Small intestine (tissue), 7 donors: ENCODE measurements at regions not wholly inside any gene's neighbourhood (a gene's known extent, or its start where the extent isn't known, plus 50 kb on each side); places are given as distances from the start of the nearest gene placed in this dataset.

ENCODE experiments used
- DNase-seq, 2 donors: peaks; one replicate each; pipeline versions ENCODE4 v3.0.0 to v3.0.0-alpha.2; 2013
- FAIRE-seq: peaks from 2 replicates; lab custom pipeline; 2012; peaks lifted over from hg19 to GRCh38; lab: Jason Lieb, UNC
- H3K27ac ChIP-seq, 3 donors: one replicate each; pipeline ENCODE4 v1.5.1; 2013; ENCODE audit warnings: low read length in 2 of 3, mild to moderate bottlenecking in 2 of 3, control low read depth in 1 of 3, inconsistent platforms in 1 of 3, low read depth in 1 of 3, moderate library complexity in 1 of 3
- H3K27me3 ChIP-seq, 3 donors: one replicate each; pipeline ENCODE4 v1.6.1; 2013; ENCODE audit warnings: low read length in 3 of 3, inconsistent platforms in 1 of 3; ENCODE audit not compliant: control insufficient read depth in 3 of 3, insufficient read depth in 3 of 3
- H3K36me3 ChIP-seq, 3 donors: one replicate each; pipeline ENCODE4 v1.6.1; 2013; ENCODE audit warnings: low read length in 3 of 3, inconsistent platforms in 1 of 3, low read depth in 1 of 3, mild to moderate bottlenecking in 1 of 3, moderate library complexity in 1 of 3; ENCODE audit not compliant: control insufficient read depth in 3 of 3, insufficient read depth in 2 of 3
- H3K4me1 ChIP-seq, 3 donors: one replicate each; pipeline ENCODE4 v1.6.1; 2013; ENCODE audit warnings: low read length in 2 of 3, inconsistent platforms in 1 of 3, low read depth in 1 of 3, mild to moderate bottlenecking in 1 of 3, moderate library complexity in 1 of 3; ENCODE audit not compliant: control insufficient read depth in 3 of 3, insufficient read depth in 2 of 3
- H3K4me3 ChIP-seq, 3 donors: one replicate each; pipeline ENCODE4 v1.5.1; 2013; ENCODE audit warnings: low read length in 3 of 3, control low read depth in 1 of 3, inconsistent platforms in 1 of 3, low read depth in 1 of 3, mild to moderate bottlenecking in 1 of 3, moderate library complexity in 1 of 3
- H3K9me3 ChIP-seq, 2 donors: one replicate each; pipeline ENCODE4 v1.6.1; 2013; ENCODE audit warnings: low read depth in 1 of 2, low read length in 1 of 2; ENCODE audit not compliant: control insufficient read depth in 2 of 2, insufficient read depth in 1 of 2
- WGBS, 3 donors: extraction: QIAGEN DNeasy Blood & Tissue Kit; methylation state at CpG; one replicate each; pipeline ENCODE4 v1.1.7; 2013; 5-methylcytosine and 5-hydroxymethylcytosine counted together
- donor health status: healthy with polysubstance abuse.
- donor health status: control.
- donor health status: control.
- donor health status: Bipolar disorder and iron deficiency.
- donor health status: healthy.

DNA sequence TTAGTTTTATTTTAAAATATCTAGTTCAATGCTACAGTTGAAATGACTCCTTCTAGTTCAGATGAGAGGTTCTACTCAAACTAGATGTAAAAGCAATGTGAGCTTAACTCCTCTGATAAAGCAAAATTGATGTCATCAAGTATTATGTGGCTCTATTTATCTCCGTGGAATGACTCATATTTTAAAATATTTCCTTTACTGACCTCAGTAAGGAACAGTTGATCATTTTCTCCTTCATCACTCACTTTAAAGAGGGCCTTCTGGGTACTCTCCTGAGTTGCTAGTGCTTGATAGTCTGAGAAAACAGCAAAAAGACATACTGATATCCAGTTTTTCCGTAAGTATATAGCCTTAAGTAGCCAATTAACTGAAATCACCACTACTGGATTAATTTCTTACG is 1099.3 kb downstream of the ROBO2 start:
- Histone ChIP-seq H3K27me3 (no peaks in the 10 kb centered on the region), H3K9me3 (peaks cover 0 to 4% of the 10 kb centered on the region in 2 donors), H3K36me3 (no peaks in the 10 kb centered on the region), H3K4me1 (no peaks in the 10 kb centered on the region), H3K4me3 (no peak overlapping the region), H3K27ac (no peak overlapping the region)
- FAIRE-seq (no peak), DNase-seq (no peak)
- 67 to 77% (median 75%) methylated on average over 3 of the region's 3 CpGs for WGBS, 3 donors

DNA sequence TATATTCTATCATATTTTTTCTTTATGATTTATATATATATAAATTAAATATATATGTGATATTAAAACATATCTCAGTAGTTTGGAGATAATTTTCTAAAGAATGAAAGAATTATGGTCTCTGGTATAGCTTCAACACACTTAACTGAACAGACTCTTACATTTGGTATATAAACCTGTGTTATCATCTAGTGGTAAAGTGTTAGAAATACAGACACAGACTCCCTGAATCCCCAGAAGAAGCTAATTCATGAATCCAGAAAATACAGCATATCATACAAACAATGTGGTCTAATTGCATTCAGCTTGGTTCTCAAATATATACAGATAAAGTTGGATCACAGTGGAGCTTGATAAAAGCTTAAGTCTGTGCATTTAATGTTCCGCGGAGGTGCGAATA is 1100.4 kb downstream of the ROBO2 start:
- DNase-seq (no peak), FAIRE-seq (no peak)
- 92 to 97% (median 95%) methylated on average over 3 of the region's 3 CpGs for WGBS, 3 donors
- Histone ChIP-seq H3K27me3 (no peaks in the 10 kb centered on the region), H3K27ac (no peak overlapping the region), H3K4me1 (no peaks in the 10 kb centered on the region), H3K36me3 (no peaks in the 10 kb centered on the region), H3K9me3 (peaks cover 0 to 4% of the 10 kb centered on the region in 2 donors), H3K4me3 (no peak overlapping the region)

DNA sequence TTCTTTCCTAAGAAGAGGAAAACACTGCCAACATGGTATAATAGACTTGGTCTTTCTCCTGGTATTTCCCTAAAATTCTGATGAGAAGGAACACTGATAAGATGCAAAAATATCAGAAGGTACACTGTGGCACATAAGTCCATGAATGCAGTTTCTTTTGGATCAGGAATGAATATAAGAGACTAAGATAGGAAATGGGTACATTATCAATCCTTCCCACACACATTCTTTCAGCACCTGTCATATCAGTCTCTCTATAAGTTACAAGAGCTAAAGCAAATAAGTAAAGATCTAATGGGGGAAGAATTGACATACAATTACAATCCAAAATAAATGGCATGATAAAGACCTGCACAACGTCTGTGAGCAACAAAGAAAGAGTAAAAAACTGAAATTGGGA is 1101.0 kb downstream of the ROBO2 start:
- Histone ChIP-seq H3K4me3 (no peak overlapping the region), H3K4me1 (no peaks in the 10 kb centered on the region), H3K9me3 (peaks cover 0 to 4% of the 10 kb centered on the region in 2 donors), H3K36me3 (no peaks in the 10 kb centered on the region), H3K27me3 (no peaks in the 10 kb centered on the region), H3K27ac (no peak overlapping the region)
- FAIRE-seq (no peak), DNase-seq (no peak)
- 29 to 73% (median 30%) methylated on average over 1 of the region's 1 CpG for WGBS, 3 donors

DNA sequence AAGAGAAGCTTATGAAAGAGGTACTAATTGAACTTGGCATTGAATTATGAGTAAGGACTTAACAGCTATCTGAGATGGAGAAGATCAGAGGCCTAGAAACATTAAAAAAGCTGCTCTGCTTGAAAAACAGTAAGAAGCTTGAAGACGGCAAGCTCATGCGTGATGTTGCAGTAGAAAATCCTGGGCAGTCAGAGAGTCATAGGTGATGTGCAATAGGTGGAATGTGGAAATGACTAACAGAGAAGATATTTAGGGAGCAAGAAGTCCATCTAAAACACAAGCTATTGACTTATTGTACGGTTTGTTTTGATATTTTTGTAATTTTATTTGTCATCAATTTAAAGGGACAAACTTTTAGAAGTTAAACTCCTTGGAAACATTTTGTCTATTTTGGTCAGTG is 1101.4 kb downstream of the ROBO2 start:
- no peaks in the 10 kb centered on the region for H3K4me1 ChIP-seq
- FAIRE-seq: no peak
- no peak overlapping the region for H3K4me3 ChIP-seq
- H3K27me3 ChIP-seq: no peaks in the 10 kb centered on the region
- H3K9me3 ChIP-seq: peaks cover 0 to 4% of the 10 kb centered on the region in 2 donors
- 84 to 93% (median 86%) methylated on average over 3 of the region's 3 CpGs for WGBS, 3 donors
- no peaks in the 10 kb centered on the region for H3K36me3 ChIP-seq
- no peak for DNase-seq
- H3K27ac ChIP-seq: no peak overlapping the region

DNA sequence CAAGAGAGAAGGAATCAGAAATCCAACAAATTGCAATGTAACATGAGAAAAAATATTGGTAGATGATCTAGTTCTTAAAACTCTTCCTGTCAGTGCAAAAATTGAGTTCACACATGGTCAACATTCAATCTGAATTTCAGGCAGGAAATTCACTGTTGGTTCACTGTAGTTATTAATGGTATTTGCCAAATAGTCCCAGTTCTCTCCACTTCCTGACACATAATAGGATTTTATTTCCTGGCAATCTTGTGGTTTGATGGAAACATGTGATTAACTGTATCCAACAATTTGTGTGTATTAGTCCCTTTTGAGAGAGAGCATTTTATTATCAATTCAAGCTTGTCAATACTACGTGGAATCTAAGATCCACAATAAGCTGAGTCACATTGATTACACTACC is 1103.1 kb downstream of the ROBO2 start:
- H3K27me3 ChIP-seq: no peaks in the 10 kb centered on the region
- FAIRE-seq: no peak
- 56 to 77% (median 74%) methylated on average over 1 of the region's 1 CpG for WGBS, 3 donors
- H3K36me3 ChIP-seq: no peaks in the 10 kb centered on the region
- no peak overlapping the region for H3K4me3 ChIP-seq
- no peaks in the 10 kb centered on the region for H3K9me3 ChIP-seq
- H3K4me1 ChIP-seq: no peaks in the 10 kb centered on the region
- DNase-seq: no peak
- no peak overlapping the region for H3K27ac ChIP-seq

DNA sequence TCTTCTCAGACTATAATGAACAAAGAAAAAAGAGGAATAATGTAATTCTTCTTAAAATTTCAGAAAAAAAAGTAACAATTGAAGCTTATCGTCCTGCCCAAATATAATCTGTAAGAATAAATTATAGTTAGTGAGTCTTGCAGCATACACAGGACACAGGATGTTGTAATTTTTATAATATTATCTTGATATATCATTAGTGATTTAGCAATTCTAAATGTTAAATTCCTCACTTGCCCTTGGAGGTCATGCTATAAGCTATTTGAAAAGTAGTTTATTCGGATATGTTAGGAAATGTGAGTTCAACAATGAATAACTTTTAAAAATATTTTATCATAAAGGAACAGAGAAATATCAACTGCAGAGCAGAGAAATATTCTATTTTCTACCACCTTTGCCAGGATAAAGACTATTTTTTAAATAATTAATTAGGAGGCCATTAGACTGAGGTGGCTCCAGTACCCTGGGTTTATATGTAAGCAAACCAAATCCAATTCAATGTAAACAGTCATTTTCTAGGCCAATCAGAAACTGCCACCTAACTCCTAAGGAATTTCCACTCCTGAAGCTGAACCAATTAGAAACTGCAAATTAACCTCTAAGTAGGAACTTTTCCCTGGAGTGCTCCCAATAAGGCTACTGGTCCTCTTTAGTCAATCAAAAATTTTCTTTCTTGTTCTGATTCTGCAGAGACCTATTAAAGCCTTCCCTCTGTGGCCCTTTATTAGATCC is 1109.3 kb downstream of the ROBO2 start:
- H3K4me3 ChIP-seq: no peak overlapping the region
- 82 to 91% (median 85%) methylated on average over 2 of the region's 2 CpGs for WGBS, 3 donors
- no peak overlapping the region for H3K27ac ChIP-seq
- FAIRE-seq: no peak
- no peaks in the 10 kb centered on the region for H3K4me1 ChIP-seq
- H3K36me3 ChIP-seq: no peaks in the 10 kb centered on the region
- no peaks in the 10 kb centered on the region for H3K9me3 ChIP-seq
- DNase-seq: no peak
- H3K27me3 ChIP-seq: no peaks in the 10 kb centered on the region

DNA sequence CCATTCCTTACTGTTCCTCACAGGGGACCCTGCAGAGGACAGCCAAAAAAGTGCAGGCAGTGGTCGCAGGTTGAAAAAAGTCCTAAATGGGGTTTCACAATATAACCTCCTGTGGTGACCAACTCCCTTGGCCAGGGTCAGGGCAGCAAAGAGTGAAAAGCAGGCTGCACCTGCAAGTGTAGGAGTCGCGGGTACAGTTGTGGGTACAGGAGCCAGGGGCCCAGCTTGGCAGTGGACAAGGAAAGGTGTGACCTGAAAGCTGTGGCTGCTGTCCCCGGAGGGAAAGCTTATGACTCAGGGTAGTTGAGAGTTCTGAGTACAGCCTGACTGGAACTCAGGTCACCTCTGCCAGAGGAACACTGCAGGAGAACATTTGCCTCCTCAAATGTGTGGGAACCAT is 1114.1 kb downstream of the ROBO2 start:
- H3K4me3 ChIP-seq: no peak overlapping the region
- H3K9me3 ChIP-seq: peaks cover 0 to 3% of the 10 kb centered on the region in 2 donors
- no peak for FAIRE-seq
- no peak for DNase-seq
- no peaks in the 10 kb centered on the region for H3K27me3 ChIP-seq
- H3K27ac ChIP-seq: no peak overlapping the region
- H3K36me3 ChIP-seq: no peaks in the 10 kb centered on the region
- H3K4me1 ChIP-seq: no peaks in the 10 kb centered on the region
- 83 to 91% (median 90%) methylated on average over 4 of the region's 4 CpGs for WGBS, 3 donors

DNA sequence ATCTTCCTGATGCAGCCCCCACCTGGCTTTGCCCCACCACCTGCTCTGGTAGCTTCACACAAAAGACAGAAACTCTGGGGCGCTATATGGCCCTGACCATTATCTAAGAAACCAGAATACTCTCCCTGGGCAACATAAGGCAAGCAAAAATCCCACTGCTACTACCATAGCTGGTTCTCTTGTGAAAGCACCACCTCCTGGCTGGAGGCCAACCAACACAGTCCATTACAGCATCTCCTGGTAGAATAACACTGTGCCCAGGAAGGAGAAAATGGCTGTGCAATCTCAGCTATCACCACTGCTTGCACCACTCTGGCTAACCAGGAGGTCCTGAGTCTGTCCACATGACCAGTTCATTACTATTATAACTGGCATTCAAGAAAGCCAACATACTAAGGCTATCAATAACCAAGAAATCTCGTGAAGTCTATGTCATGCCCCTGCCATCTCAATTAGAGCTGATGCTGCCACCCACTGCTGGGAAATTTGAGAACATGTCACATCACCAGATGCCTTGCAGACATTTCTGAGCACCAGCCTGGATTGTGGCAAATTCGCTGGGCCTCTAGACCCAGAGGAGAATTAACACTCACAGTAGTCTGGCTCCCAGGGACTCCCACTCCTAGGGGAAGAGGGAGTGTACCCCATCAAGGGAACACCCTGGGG is 1114.8 kb downstream of the ROBO2 start:
- 61 to 80% (median 62%) methylated on average over 3 of the region's 3 CpGs for WGBS, 3 donors
- no peak overlapping the region for H3K27ac ChIP-seq
- H3K36me3 ChIP-seq: no peaks in the 10 kb centered on the region
- no peaks in the 10 kb centered on the region for H3K27me3 ChIP-seq
- no peak overlapping the region for H3K4me3 ChIP-seq
- no peaks in the 10 kb centered on the region for H3K4me1 ChIP-seq
- DNase-seq: no peak
- FAIRE-seq: no peak
- H3K9me3 ChIP-seq: peaks cover 0 to 3% of the 10 kb centered on the region in 2 donors
